ENCODE measurements at regions not wholly inside any gene's neighbourhood (a gene's known extent, or its start where the extent isn't known, plus 50 kb on each side); places are given as distances from the start of the nearest gene placed in this dataset.
"Not testable (repeated sequence)": the region's sequence is repeated elsewhere in the genome, so short reads cannot be mapped to it uniquely, and the experiment has no call there.

GRCh38 chr11:50247309-50247874, 214.7 kb downstream of the OR4C45 start:
- Histone ChIP-seq H3K4me3 (no peak overlapping the region), H3K27me3 (no peaks in the 10 kb centered on the region), H3K9me3 (no peaks in the 10 kb centered on the region), H3K4me1 (no peaks in the 10 kb centered on the region), H3K36me3 (no peaks in the 10 kb centered on the region), H3K27ac (no peak overlapping the region)
- no peak for TF ChIP-seq CTCF (IDR thresholded peaks at IDR 0.05)
- no peak for DNase-seq (ENCODE audit: low spot score)

GRCh38 chr11:50267851-50268250, 235.2 kb downstream of the OR4C45 start:
- Histone ChIP-seq H3K27me3 (no peaks in the 10 kb centered on the region), H3K36me3 (no peaks in the 10 kb centered on the region), H3K4me1 (no peaks in the 10 kb centered on the region), H3K4me3 (no peak overlapping the region), H3K27ac (no peak overlapping the region), H3K9me3 (no peaks in the 10 kb centered on the region)
- TF ChIP-seq CTCF (IDR thresholded peaks at IDR 0.05): no peak
- no peak for DNase-seq (ENCODE audit: low spot score)

GRCh38 chr11:50275133-50275532, 242.5 kb downstream of the OR4C45 start:
- Histone ChIP-seq H3K27ac (no peak overlapping the region), H3K9me3 (no peaks in the 10 kb centered on the region)
- no peak for TF ChIP-seq CTCF (IDR thresholded peaks at IDR 0.05)

GRCh38 chr11:50278756-50279155, 246.1 kb downstream of the OR4C45 start:
- H3K27me3 ChIP-seq: no peaks in the 10 kb centered on the region
- no peak for DNase-seq (ENCODE audit: low spot score)
- no peak overlapping the region for H3K4me3 ChIP-seq
- H3K27ac ChIP-seq: no peak overlapping the region
- no peak for TF ChIP-seq CTCF (IDR thresholded peaks at IDR 0.05)
- H3K36me3 ChIP-seq: no peaks in the 10 kb centered on the region
- no peaks in the 10 kb centered on the region for H3K9me3 ChIP-seq
- H3K4me1 ChIP-seq: no peaks in the 10 kb centered on the region

More at GRCh38 chr11:50275133-50275532, 242.5 kb downstream of the OR4C45 start:
- H3K4me1 ChIP-seq: no peaks in the 10 kb centered on the region
- DNase-seq (ENCODE audit: low spot score): no peak
- no peaks in the 10 kb centered on the region for H3K27me3 ChIP-seq
- no peaks in the 10 kb centered on the region for H3K36me3 ChIP-seq
- H3K4me3 ChIP-seq: no peak overlapping the region

GRCh38 chr11:50298182-50298988, 265.7 kb downstream of the OR4C45 start:
- TF ChIP-seq CTCF (IDR thresholded peaks at IDR 0.05): no peak
- Histone ChIP-seq H3K4me1 (no peaks in the 10 kb centered on the region), H3K4me3 (no peak overlapping the region), H3K36me3 (no peaks in the 10 kb centered on the region), H3K9me3 (peaks cover 0 to 9% of the 10 kb centered on the region in 2 donors), H3K27ac (no peak overlapping the region), H3K27me3 (no peaks in the 10 kb centered on the region)
- DNase-seq (ENCODE audit: low spot score): no peak

GRCh38 chr11:50330723-50331122, 298.0 kb downstream of the OR4C45 start:
- H3K36me3 ChIP-seq; H3K4me3 ChIP-seq; H3K4me1 ChIP-seq; H3K27ac ChIP-seq; DNase-seq (ENCODE audit: low spot score); H3K27me3 ChIP-seq: not testable (repeated sequence)
- H3K9me3 ChIP-seq: peaks cover 0 to 20% of the 10 kb centered on the region in 2 donors

Data from right atrium auricular region (tissue), 2 donors.